GM23338 (cell line): ENCODE measurements at regions not wholly inside any gene's neighbourhood (a gene's known extent, or its start where the extent isn't known, plus 50 kb on each side); places are given as distances from the start of the nearest gene placed in this dataset.

Experiments
- ATAC-seq: fragments of 200-7000 bp; cut with Tn5 transposase; 3 replicates; pipeline ENCODE4 v1.9.1; 2020
- DNase-seq: peaks from one replicate; pipeline ENCODE4 v3.0.0-alpha.2; 2015; ENCODE audit warnings: low spot score
- H2AFZ ChIP-seq: fragments of 200-600 bp; sonication (generic); 2 replicates; pipeline ENCODE4 v1.8.0; 2016; ENCODE audit warnings: antibody characterized with exemption, mild to moderate bottlenecking, moderate library complexity
- H3F3A ChIP-seq: fragments of 200-600 bp; sonication (generic); replicated peaks from 2 replicates; pipeline ENCODE4 v1.8.0; 2017; ENCODE audit warnings: antibody characterized with exemption, mixed run types, low read depth
- H3K27ac ChIP-seq: fragments of 200-600 bp; sonication (generic); 2 replicates; pipeline ENCODE4 v1.6.1; 2016; ENCODE audit warnings: low read depth
- H3K27me3 ChIP-seq: fragments of 200-600 bp; sonication (generic); 2 replicates; pipeline ENCODE4 v1.8.0; 2016; ENCODE audit warnings: mild to moderate bottlenecking, mixed run types, moderate library complexity; ENCODE audit not compliant: insufficient read depth
- H3K36me3 ChIP-seq: fragments of 200-600 bp; sonication (generic); 2 replicates; pipeline ENCODE4 v1.8.0; 2016; ENCODE audit warnings: mild to moderate bottlenecking; ENCODE audit not compliant: insufficient read depth
- H3K4me1 ChIP-seq: fragments of 200-600 bp; sonication (generic); 2 replicates; pipeline ENCODE4 v1.8.0; 2016; ENCODE audit warnings: mild to moderate bottlenecking, moderate library complexity; ENCODE audit not compliant: insufficient read depth
- H3K4me2 ChIP-seq: fragments of 200-600 bp; sonication (generic); 2 replicates; pipeline ENCODE4 v1.7.1; 2017; ENCODE audit warnings: mixed run types
- H3K4me3 ChIP-seq: fragments of 200-600 bp; sonication (generic); 2 replicates; pipeline ENCODE4 v1.6.1; 2016; ENCODE audit warnings: mixed run types
- H3K79me2 ChIP-seq: fragments of 200-600 bp; sonication (generic); replicated peaks from 2 replicates; pipeline ENCODE4 v1.8.0; 2017; ENCODE audit warnings: mild to moderate bottlenecking; ENCODE audit not compliant: insufficient read depth
- H3K9me2 ChIP-seq: fragments of 200-600 bp; sonication (generic); 2 replicates; pipeline ENCODE4 v1.8.0; 2017; ENCODE audit not compliant: insufficient read depth
- H4K20me1 ChIP-seq: fragments of 200-600 bp; sonication (generic); replicated peaks from 2 replicates; pipeline ENCODE4 v1.8.0; 2017; ENCODE audit warnings: mild to moderate bottlenecking; ENCODE audit not compliant: insufficient read depth
- H3K27ac Mint-ChIP-seq: 2 replicates; pipeline ENCODE4 v1.8.0; 2020; ENCODE audit warnings: inconsistent platforms, mild to moderate bottlenecking, moderate library complexity, mixed read lengths
- H3K27me3 Mint-ChIP-seq: 3 replicates; pipeline ENCODE4 v1.8.0; 2022; ENCODE audit warnings: low read depth, mild to moderate bottlenecking, moderate library complexity, mixed read lengths, inconsistent platforms; ENCODE audit not compliant: insufficient read depth, poor library complexity
- H3K36me3 Mint-ChIP-seq: 3 replicates; pipeline ENCODE4 v1.8.0; 2021; ENCODE audit warnings: low read depth, mild to moderate bottlenecking, inconsistent platforms, moderate library complexity, mixed read lengths
- H3K4me1 Mint-ChIP-seq: 3 replicates; pipeline ENCODE4 v1.8.0; 2020; ENCODE audit warnings: mild to moderate bottlenecking, inconsistent platforms, mixed read lengths
- H3K4me3 Mint-ChIP-seq: 3 replicates; pipeline ENCODE4 v1.8.0; 2021; ENCODE audit warnings: moderate library complexity, mild to moderate bottlenecking, inconsistent platforms, mixed read lengths
- H3K9me3 Mint-ChIP-seq: 3 replicates; pipeline ENCODE4 v1.8.0; 2020; ENCODE audit warnings: moderate library complexity, mild to moderate bottlenecking, inconsistent platforms, mixed read lengths
- ETS1 ChIP-seq: IDR thresholded peaks from 2 replicates; pipeline ENCODE4 v1.6.1; 2016; ENCODE audit warnings: antibody characterized with exemption
- NANOG ChIP-seq: IDR thresholded peaks from 2 replicates; pipeline ENCODE4 v1.6.1; 2016; ENCODE audit warnings: antibody characterized with exemption, borderline replicate concordance
- POLR2AphosphoS5 ChIP-seq: IDR thresholded peaks from 2 replicates; pipeline ENCODE4 v1.6.1; 2016; ENCODE audit warnings: antibody characterized with exemption, low read depth
- ZNF331 ChIP-seq: fragments of 250-450 bp; sonication (Bioruptor Pico); IDR thresholded peaks from 2 replicates; pipeline ENCODE4 v1.5.0; 2020; ENCODE audit warnings: low read depth, mild to moderate bottlenecking, moderate library complexity
- ZNF462 ChIP-seq: fragments of 250-450 bp; sonication (Bioruptor Pico); IDR thresholded peaks from 2 replicates; pipeline ENCODE4 v1.5.0; 2020; ENCODE audit warnings: mild to moderate bottlenecking, moderate library complexity

DNA sequence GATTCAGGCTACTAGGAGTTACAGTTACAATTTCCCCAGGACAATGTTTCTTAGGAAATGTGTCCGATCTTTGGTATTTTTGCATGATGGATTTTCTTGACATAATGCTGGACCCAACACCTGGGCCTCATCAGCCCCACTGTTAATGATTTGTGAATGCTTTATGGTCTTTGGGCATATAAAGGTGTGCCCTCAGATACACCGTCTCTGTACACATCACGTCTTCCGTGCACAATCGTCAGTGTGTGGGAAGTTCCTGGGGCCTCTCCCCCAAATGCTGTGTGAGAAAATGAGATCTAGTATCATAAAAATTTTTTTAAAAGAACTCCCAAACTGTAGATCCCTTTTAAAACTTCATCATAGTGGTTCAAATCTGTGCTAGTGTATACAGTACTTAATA lies 373.2 kb upstream of the ID4 start:
- H3K4me3 ChIP-seq, result no peak overlapping the region
- no peak overlapping the region for H3K4me3 Mint-ChIP-seq
- no peaks in the 10 kb centered on the region for H3K9me3 Mint-ChIP-seq

More for the DNA sequence above, 373.2 kb upstream of the ID4 start:
- Histone ChIP-seq H3K27ac (no peak overlapping the region), H3F3A (no peaks in the 10 kb centered on the region), H4K20me1 (no peaks in the 10 kb centered on the region), H3K79me2 (no peaks in the 10 kb centered on the region), H3K27me3 (no peaks in the 10 kb centered on the region), H3K4me2 (no peak overlapping the region), H3K9me2 (peaks cover 9% of the 10 kb centered on the region), H2AFZ (no peak overlapping the region), H3K36me3 (no peaks in the 10 kb centered on the region; the same call in 1 of the 2 replicates), H3K4me1 (no peaks in the 10 kb centered on the region)
- H3K4me1 Mint-ChIP-seq, result peaks cover 3% of the 10 kb centered on the region; the same call in 1 of the 3 replicates
- no peak overlapping the region for H3K27ac Mint-ChIP-seq
- TF ChIP-seq ZNF462, result no peak
- no peak for TF ChIP-seq NANOG
- TF ChIP-seq POLR2AphosphoS5, result no peak
- TF ChIP-seq ZNF331 (CRISPR knock-in tag), result no peak
- TF ChIP-seq ETS1, result no peak
- ATAC-seq, result no peak
- no peaks in the 10 kb centered on the region for H3K36me3 Mint-ChIP-seq
- DNase-seq, result no peak
- peaks cover under 1% of the 10 kb centered on the region for H3K27me3 Mint-ChIP-seq
